ENCODE measurements at regions not wholly inside any gene's neighbourhood (a gene's known extent, or its start where the extent isn't known, plus 50 kb on each side); places are given as distances from the start of the nearest gene placed in this dataset.

- DNase-seq (ENCODE audit: low spot score), result no peak
These were observed 130.3 kb upstream of the CTAGE1 start for GRCh38 chr18:22547807-22548561.

GRCh38 chr18:22549260-22549937 lies 131.7 kb upstream of the CTAGE1 start:
- Histone ChIP-seq H3K9ac (no peak overlapping the region), H3K27ac (no peak overlapping the region), H3F3A (ENCODE audit: low read depth) (no peaks in the 10 kb centered on the region), H3K9me3 (ENCODE audit: low read depth) (no peaks in the 10 kb centered on the region), H3K4me3 (no peak overlapping the region), H3K4me2 (no peak overlapping the region), H3K4me1 (no peaks in the 10 kb centered on the region), H2AFZ (replicated peaks) (no peak overlapping the region), H3K36me3 (no peaks in the 10 kb centered on the region), H3K27me3 (no peaks in the 10 kb centered on the region), H3K79me2 (ENCODE audit: low read depth) (no peaks in the 10 kb centered on the region), H4K20me1 (ENCODE audit: low read depth) (no peaks in the 10 kb centered on the region)
- DNase-seq (ENCODE audit: low spot score), result no peak
- Mint-ChIP-seq H3K4me1 (peaks cover 5% of the 10 kb centered on the region), H3K27me3 (ENCODE audit: insufficient read depth, low read depth) (no peaks in the 10 kb centered on the region), H3K4me3 (no peak overlapping the region), H3K36me3 (no peaks in the 10 kb centered on the region), H3K9me3 (no peaks in the 10 kb centered on the region), H3K27ac (no peak overlapping the region)
- TF ChIP-seq CTCF (IDR thresholded peaks at IDR 0.05), result no peak
- TF ChIP-seq EZH2 (IDR thresholded peaks at IDR 0.05), result no peak
- no peak for TF ChIP-seq EZH2phosphoT487 (IDR thresholded peaks at IDR 0.05)

More at GRCh38 chr18:22547807-22548561, 130.3 kb upstream of the CTAGE1 start:
- H3K4me3 ChIP-seq, result no peak overlapping the region
- H3K27ac ChIP-seq, result no peak overlapping the region
- H3K79me2 ChIP-seq (ENCODE audit: low read depth), result no peaks in the 10 kb centered on the region
- Mint-ChIP-seq H3K36me3 (no peaks in the 10 kb centered on the region), H3K27me3 (ENCODE audit: insufficient read depth, low read depth) (no peaks in the 10 kb centered on the region), H3K4me1 (peaks cover 5% of the 10 kb centered on the region), H3K4me3 (no peak overlapping the region), H3K9me3 (no peaks in the 10 kb centered on the region), H3K27ac (no peak overlapping the region)
- H2AFZ ChIP-seq (replicated peaks), result no peak overlapping the region
- no peaks in the 10 kb centered on the region for H3K9me3 ChIP-seq (ENCODE audit: low read depth)
- H3K4me2 ChIP-seq, result no peak overlapping the region
- H3K36me3 ChIP-seq, result no peaks in the 10 kb centered on the region
- H3F3A ChIP-seq (ENCODE audit: low read depth), result no peaks in the 10 kb centered on the region
- no peaks in the 10 kb centered on the region for H3K27me3 ChIP-seq
- H4K20me1 ChIP-seq (ENCODE audit: low read depth), result no peaks in the 10 kb centered on the region
- no peaks in the 10 kb centered on the region for H3K4me1 ChIP-seq
- no peak for TF ChIP-seq EZH2phosphoT487 (IDR thresholded peaks at IDR 0.05)
- no peak for TF ChIP-seq EZH2 (IDR thresholded peaks at IDR 0.05)
- TF ChIP-seq CTCF (IDR thresholded peaks at IDR 0.05), result no peak
- no peak overlapping the region for H3K9ac ChIP-seq

GRCh38 chr18:22550366-22550765 lies 132.7 kb upstream of the CTAGE1 start:
- Histone ChIP-seq H3K4me2 (no peak overlapping the region), H3F3A (ENCODE audit: low read depth) (no peaks in the 10 kb centered on the region), H3K79me2 (ENCODE audit: low read depth) (no peaks in the 10 kb centered on the region), H3K4me1 (no peaks in the 10 kb centered on the region), H3K36me3 (no peaks in the 10 kb centered on the region), H4K20me1 (ENCODE audit: low read depth) (no peaks in the 10 kb centered on the region), H3K27me3 (no peaks in the 10 kb centered on the region), H3K9me3 (ENCODE audit: low read depth) (no peaks in the 10 kb centered on the region), H2AFZ (replicated peaks) (no peak overlapping the region), H3K9ac (no peak overlapping the region), H3K4me3 (no peak overlapping the region), H3K27ac (no peak overlapping the region)
- H3K9me3 Mint-ChIP-seq, result no peaks in the 10 kb centered on the region
- TF ChIP-seq EZH2phosphoT487 (IDR thresholded peaks at IDR 0.05), result no peak
- no peak for TF ChIP-seq CTCF (IDR thresholded peaks at IDR 0.05)
- TF ChIP-seq EZH2 (IDR thresholded peaks at IDR 0.05), result no peak
- peaks cover 3% of the 10 kb centered on the region for H3K4me1 Mint-ChIP-seq
- no peak overlapping the region for H3K27ac Mint-ChIP-seq
- H3K4me3 Mint-ChIP-seq, result no peak overlapping the region
- H3K36me3 Mint-ChIP-seq, result no peaks in the 10 kb centered on the region
- no peak for DNase-seq (ENCODE audit: low spot score)
- H3K27me3 Mint-ChIP-seq (ENCODE audit: insufficient read depth, low read depth), result no peaks in the 10 kb centered on the region
